AG09309 (cell line): ENCODE measurements at regions not wholly inside any gene's neighbourhood (a gene's known extent, or its start where the extent isn't known, plus 50 kb on each side); places are given as distances from the start of the nearest gene placed in this dataset.

Experiments used
- DNase-seq: peaks from one replicate; pipeline ENCODE4 v3.0.0-alpha.2; 2010; ENCODE audit warnings: low read depth
- H3K4me3 ChIP-seq: 2 replicates; pipeline ENCODE4 v1.5.1; 2011; ENCODE audit warnings: mild to moderate bottlenecking, low read depth, low read length, moderate library complexity; ENCODE audit not compliant: control insufficient read depth
- TF ChIP-seq, protein P1 (sequence below): IDR thresholded peaks from 2 replicates; pipeline ENCODE4 v1.5.1; 2011; ENCODE audit warnings: mild to moderate bottlenecking, low read depth, low read length, inconsistent platforms; ENCODE audit not compliant: insufficient read depth, control insufficient read depth; ENCODE audit errors: missing control alignments

DNA sequence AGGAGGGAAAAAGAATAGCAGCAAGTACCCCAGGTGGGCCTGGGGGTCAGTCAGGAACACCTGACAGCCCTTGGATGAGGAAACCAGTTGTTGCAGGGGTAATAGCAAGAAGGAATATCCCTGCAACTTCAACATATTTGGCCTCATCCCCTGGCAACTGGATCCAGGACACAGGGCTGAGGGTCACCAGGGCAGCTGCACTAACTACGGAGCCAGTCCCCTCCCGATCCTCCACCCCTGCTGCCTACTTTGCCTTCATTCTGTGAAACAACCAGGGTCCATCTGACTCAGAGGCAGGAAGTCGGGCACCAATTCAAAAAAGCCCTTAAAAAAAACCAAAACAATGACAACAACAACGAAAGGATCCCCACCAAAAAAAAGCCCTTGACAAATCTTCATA, 52.9 kb downstream of the FRMPD3 start:
- TF ChIP-seq, protein P1, sequence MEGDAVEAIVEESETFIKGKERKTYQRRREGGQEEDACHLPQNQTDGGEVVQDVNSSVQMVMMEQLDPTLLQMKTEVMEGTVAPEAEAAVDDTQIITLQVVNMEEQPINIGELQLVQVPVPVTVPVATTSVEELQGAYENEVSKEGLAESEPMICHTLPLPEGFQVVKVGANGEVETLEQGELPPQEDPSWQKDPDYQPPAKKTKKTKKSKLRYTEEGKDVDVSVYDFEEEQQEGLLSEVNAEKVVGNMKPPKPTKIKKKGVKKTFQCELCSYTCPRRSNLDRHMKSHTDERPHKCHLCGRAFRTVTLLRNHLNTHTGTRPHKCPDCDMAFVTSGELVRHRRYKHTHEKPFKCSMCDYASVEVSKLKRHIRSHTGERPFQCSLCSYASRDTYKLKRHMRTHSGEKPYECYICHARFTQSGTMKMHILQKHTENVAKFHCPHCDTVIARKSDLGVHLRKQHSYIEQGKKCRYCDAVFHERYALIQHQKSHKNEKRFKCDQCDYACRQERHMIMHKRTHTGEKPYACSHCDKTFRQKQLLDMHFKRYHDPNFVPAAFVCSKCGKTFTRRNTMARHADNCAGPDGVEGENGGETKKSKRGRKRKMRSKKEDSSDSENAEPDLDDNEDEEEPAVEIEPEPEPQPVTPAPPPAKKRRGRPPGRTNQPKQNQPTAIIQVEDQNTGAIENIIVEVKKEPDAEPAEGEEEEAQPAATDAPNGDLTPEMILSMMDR: no peak
- no peak overlapping the region for H3K4me3 ChIP-seq
- DNase-seq: no peak

DNA sequence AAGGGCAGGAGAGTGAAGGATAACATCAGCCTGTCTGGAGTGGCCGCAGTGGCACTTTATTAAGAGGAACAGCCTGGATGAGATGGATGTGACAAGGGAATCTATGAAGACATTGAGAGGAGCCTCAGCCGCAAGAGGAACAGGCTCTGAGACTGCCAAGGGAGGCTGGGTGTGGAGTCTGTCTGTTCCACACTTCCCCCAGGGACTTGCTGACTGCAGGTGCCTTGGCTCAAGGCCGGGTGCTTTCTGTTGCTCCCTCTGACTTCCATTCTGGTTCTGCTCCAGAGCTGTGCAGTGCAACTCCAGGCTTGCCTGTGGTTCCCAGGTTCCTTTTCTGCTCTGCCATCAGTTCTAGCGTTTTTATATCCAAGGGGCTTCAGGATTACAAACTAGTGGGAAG, 54.6 kb downstream of the FRMPD3 start:
- TF ChIP-seq, protein P1: no peak
- DNase-seq: no peak

DNA sequence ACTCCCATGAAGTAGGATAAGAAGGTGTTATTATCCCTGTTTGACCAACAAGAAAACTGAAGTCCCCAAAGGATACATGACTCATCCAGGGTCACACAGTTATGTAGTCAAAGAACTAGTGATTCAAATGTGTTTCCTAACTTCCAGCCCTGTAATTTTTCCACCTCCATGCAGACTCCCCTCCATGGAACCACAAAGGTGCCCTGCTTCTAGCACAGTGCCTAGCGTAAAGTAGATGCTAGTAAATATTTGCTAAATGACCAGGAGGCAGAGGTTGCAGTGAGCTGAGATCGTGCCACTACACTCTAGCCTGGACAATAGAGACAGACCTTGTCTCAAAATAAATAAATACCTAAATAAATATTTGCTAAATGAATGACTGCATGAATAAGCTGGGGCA, 55.8 kb downstream of the FRMPD3 start:
- H3K4me3 ChIP-seq: no peak overlapping the region
- DNase-seq: no peak
- TF ChIP-seq, protein P1: no peak

More for the DNA sequence above, 54.6 kb downstream of the FRMPD3 start:
- H3K4me3 ChIP-seq: no peak overlapping the region

DNA sequence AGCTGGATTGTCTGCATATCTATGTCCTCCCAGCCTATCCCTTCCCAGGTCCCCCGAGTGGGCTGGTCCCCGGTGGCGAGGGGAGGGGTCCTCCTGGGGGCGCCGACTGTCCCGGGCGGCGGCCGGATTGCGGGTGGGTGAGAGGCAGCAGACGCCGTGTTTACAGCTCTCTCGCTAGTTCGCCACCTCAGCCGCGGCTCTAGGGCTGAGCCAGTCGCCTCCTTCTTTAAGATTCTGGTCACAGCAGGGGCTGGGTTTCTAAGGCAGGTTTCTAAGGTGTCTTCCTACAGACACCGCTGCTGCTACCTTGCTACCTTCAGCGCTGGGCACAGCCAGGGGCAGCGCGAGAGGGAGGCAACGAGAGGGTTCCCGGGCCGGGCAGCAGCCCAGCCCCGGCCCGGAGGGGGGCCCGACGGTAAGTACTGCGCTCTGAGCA, 57.2 kb downstream of the FRMPD3 start:
- H3K4me3 ChIP-seq: no peak overlapping the region
- TF ChIP-seq, protein P1: no peak
- DNase-seq: no peak

DNA sequence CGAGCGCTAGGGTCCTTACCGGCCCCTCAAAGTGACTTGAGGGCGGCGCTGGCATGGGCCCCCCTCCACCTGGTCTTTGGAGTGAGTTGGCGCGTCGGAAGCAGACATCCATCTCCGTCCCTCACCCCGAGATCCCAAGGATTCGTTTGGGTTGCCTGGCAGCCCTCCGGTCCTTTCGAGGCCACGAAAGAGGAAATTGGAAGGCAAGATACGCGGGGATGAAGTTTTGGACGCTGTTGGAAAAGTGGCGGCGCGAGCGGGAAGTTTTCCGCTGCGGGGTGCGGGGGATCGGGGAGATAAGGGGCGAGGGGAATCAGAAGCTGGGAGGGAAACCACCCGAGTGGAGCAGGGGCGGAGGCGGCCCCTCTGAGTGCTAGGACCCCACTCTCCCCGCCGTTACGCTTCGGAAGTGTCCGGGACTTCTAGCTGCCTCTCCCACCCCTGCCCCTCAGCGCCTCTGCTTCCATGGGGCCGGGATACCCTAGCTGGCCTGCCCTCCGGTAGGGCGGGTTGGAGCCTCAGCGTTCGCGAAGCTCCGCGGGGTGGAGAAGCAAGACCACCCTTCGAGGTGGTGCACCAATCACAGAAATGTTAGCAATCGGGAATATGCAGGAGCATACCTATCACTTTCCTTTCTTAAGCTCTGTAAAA, 57.8 kb downstream of the FRMPD3 start:
- TF ChIP-seq, protein P1: no peak
- H3K4me3 ChIP-seq: no peak overlapping the region
- no peak for DNase-seq

DNA sequence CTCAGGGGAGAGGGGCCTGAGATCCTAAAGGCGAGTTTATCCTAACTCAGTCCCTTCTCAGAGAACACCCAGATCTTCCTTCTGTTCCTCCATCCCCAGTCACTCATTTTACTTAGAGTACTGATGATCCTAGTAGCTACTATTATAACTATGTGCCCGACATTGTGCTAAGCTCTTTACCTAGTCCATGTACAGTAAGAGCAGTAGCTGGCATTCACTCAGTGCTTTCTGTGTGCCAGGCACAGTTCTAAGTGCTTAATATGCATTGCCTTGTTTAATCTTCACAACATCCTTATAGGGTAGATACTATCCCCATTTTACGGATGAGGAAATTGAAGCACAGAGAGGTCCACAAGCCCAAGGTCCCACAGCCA, 58.3 kb downstream of the FRMPD3 start:
- DNase-seq: no peak
- H3K4me3 ChIP-seq: no peak overlapping the region
- TF ChIP-seq, protein P1: no peak
